IMR-90 (cell line): ENCODE measurements at regions not wholly inside any gene's neighbourhood (a gene's known extent, or its start where the extent isn't known, plus 50 kb on each side); places are given as distances from the start of the nearest gene placed in this dataset.

ENCODE experiments used
- BHLHE40 ChIP-seq: fragments of 150-350 bp; IDR thresholded peaks from 2 replicates; pipeline ENCODE4 v1.6.1; 2016; ENCODE audit warnings: mild to moderate bottlenecking, low read depth, low read length
- CEBPB ChIP-seq: IDR thresholded peaks from 2 replicates; pipeline ENCODE4 v1.6.1; 2012; ENCODE audit warnings: low read depth, low read length, improper control_type of control experiment
- FOS ChIP-seq: fragments of 150-350 bp; IDR thresholded peaks from 2 replicates; pipeline ENCODE4 v1.6.1; 2016; ENCODE audit warnings: low read depth, low read length
- MAZ ChIP-seq: IDR thresholded peaks from 2 replicates; pipeline ENCODE4 v1.6.1; 2012; ENCODE audit warnings: low read depth, mild to moderate bottlenecking, low read length, improper control_type of control experiment, moderate library complexity, borderline replicate concordance
- MXI1 ChIP-seq: IDR thresholded peaks from 2 replicates; pipeline ENCODE4 v1.6.1; 2012; ENCODE audit warnings: low read depth, mild to moderate bottlenecking, low read length, moderate library complexity, borderline replicate concordance
- POLR2A ChIP-seq: IDR thresholded peaks from 2 replicates; pipeline ENCODE4 v1.6.1; 2012; ENCODE audit warnings: mild to moderate bottlenecking, low read depth, low read length
- RAD21 ChIP-seq: IDR thresholded peaks from 2 replicates; pipeline ENCODE4 v1.6.1; 2012; ENCODE audit warnings: low read length, improper control_type of control experiment
- RCOR1 ChIP-seq: IDR thresholded peaks from 2 replicates; pipeline ENCODE4 v1.6.1; 2012; ENCODE audit warnings: mild to moderate bottlenecking, low read length, improper control_type of control experiment; ENCODE audit not compliant: insufficient replicate concordance
- RFX5 ChIP-seq: IDR thresholded peaks from 2 replicates; pipeline ENCODE4 v1.8.0; 2012; ENCODE audit warnings: low read depth, mild to moderate bottlenecking, low read length, moderate library complexity
- TF ChIP-seq, protein P1 (sequence below): conservative IDR thresholded peaks from 2 replicates; pipeline ENCODE4 v1.5.1; 2012; ENCODE audit warnings: mild to moderate bottlenecking, low read depth, low read length, improper control_type of control experiment
- TF ChIP-seq, protein P2 (sequence below): fragments of 150-350 bp; IDR thresholded peaks from 2 replicates; pipeline ENCODE4 v1.6.1; 2016; ENCODE audit warnings: low read depth, mild to moderate bottlenecking, low read length, moderate library complexity, borderline replicate concordance
- TF ChIP-seq, protein P3 (sequence below): fragments of 150-350 bp; IDR thresholded peaks from 2 replicates; pipeline ENCODE4 v1.6.1; 2017; ENCODE audit warnings: mild to moderate bottlenecking, antibody characterized with exemption, low read length, low read depth

DNA sequence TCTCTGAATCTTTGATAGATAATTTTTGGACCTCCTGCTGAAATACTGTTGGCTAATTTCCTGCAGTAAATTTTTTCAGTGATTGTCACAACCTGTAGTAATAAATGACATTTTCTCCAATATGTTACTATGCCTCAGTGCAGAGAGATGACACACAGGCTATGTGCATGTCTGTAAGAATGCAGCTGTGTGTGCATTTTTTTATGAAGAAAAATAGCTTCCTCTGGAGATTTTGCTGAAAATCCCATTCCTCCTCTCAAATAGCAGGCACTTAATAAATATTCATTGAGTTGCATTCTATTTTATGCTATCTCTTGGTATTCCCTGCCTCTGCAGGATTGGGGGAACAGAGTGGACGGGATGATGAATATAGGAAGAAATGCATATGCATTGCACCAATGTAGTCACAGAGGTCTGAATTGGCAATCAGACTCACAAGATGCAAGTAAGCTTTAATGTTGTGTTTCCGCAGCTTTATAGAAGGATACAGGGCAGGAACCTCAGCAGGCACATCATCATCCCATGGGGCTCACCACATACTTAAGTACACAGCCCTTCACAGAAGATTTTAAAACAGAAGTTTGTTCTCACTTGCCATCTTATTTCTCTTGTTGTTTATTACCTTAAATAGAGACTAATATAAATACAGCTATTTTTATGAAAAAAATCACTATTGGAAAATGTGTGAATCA, 474.7 kb downstream of the EPM2A start:
- TF ChIP-seq, protein P1, sequence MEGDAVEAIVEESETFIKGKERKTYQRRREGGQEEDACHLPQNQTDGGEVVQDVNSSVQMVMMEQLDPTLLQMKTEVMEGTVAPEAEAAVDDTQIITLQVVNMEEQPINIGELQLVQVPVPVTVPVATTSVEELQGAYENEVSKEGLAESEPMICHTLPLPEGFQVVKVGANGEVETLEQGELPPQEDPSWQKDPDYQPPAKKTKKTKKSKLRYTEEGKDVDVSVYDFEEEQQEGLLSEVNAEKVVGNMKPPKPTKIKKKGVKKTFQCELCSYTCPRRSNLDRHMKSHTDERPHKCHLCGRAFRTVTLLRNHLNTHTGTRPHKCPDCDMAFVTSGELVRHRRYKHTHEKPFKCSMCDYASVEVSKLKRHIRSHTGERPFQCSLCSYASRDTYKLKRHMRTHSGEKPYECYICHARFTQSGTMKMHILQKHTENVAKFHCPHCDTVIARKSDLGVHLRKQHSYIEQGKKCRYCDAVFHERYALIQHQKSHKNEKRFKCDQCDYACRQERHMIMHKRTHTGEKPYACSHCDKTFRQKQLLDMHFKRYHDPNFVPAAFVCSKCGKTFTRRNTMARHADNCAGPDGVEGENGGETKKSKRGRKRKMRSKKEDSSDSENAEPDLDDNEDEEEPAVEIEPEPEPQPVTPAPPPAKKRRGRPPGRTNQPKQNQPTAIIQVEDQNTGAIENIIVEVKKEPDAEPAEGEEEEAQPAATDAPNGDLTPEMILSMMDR: no peak
- TF ChIP-seq MAZ (no peak), MXI1 (no peak), BHLHE40 (no peak), RCOR1 (no peak), RAD21 (no peak), CEBPB (no peak), RFX5 (no peak), POLR2A (no peak), FOS (no peak)
- TF ChIP-seq, protein P2, sequence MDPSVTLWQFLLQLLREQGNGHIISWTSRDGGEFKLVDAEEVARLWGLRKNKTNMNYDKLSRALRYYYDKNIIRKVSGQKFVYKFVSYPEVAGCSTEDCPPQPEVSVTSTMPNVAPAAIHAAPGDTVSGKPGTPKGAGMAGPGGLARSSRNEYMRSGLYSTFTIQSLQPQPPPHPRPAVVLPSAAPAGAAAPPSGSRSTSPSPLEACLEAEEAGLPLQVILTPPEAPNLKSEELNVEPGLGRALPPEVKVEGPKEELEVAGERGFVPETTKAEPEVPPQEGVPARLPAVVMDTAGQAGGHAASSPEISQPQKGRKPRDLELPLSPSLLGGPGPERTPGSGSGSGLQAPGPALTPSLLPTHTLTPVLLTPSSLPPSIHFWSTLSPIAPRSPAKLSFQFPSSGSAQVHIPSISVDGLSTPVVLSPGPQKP: no peak
- TF ChIP-seq, protein P3, sequence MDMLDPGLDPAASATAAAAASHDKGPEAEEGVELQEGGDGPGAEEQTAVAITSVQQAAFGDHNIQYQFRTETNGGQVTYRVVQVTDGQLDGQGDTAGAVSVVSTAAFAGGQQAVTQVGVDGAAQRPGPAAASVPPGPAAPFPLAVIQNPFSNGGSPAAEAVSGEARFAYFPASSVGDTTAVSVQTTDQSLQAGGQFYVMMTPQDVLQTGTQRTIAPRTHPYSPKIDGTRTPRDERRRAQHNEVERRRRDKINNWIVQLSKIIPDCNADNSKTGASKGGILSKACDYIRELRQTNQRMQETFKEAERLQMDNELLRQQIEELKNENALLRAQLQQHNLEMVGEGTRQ: no peak
